HEK293 (cell line): ENCODE measurements at regions not wholly inside any gene's neighbourhood (a gene's known extent, or its start where the extent isn't known, plus 50 kb on each side); places are given as distances from the start of the nearest gene placed in this dataset.

Source experiments
- ZBTB7A ChIP-seq: fragments of 450-650 bp; formaldehyde crosslinking; IDR thresholded peaks from 2 replicates; pipeline ENCODE4 v1.5.1; 2016; ENCODE audit warnings: low read depth, missing biosample characterization, missing genetic modification characterization
- ZNF391 ChIP-seq: fragments of 450-650 bp; formaldehyde crosslinking; IDR thresholded peaks from 2 replicates; pipeline ENCODE4 v1.5.1; 2016; ENCODE audit warnings: low read depth, missing biosample characterization, missing genetic modification characterization, borderline replicate concordance
- ZSCAN16 ChIP-seq: fragments of 450-650 bp; formaldehyde crosslinking; IDR thresholded peaks from 2 replicates; pipeline ENCODE4 v1.5.1; 2016; ENCODE audit warnings: missing biosample characterization, missing genetic modification characterization

DNA sequence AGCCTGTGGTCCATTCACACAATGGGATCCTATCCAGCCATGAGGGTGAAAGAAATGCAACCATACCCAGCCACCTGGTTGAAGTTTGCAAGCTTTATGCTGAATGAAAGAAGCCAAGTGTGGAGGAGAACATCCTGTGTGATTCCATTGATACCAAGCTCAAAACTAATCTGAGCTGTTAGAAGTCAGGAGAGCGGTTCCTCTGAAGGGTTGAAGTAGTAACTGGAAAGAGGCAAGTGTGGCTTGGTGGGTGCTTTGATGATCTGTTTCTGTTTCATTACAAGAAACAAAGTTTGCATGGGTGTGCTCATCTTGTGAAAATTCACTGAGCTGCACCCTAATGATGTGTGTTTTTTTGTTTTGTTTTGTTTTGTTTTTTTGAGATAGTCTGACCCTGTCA, 99.4 kb downstream of the SALL1 start:
- no peak for TF ChIP-seq ZBTB7A (tag by site-specific recombination)
- TF ChIP-seq ZNF391 (tag by site-specific recombination) = no peak
- no peak for TF ChIP-seq ZSCAN16
